Neural crest cell (in vitro differentiated cells): ENCODE measurements at regions not wholly inside any gene's neighbourhood (a gene's known extent, or its start where the extent isn't known, plus 50 kb on each side); places are given as distances from the start of the nearest gene placed in this dataset.
A peak's percentile ranks its signal among the peaks of the same experiment; 100 is the strongest.

Source experiments
- DNase-seq: peaks from one replicate; pipeline ENCODE4 v3.0.0; 2021; ENCODE audit warnings: low read depth, mixed read lengths, low spot score
- H3K27ac Mint-ChIP-seq: one replicate; pipeline ENCODE4 v1.8.0; 2021; ENCODE audit warnings: mild to moderate bottlenecking, mixed read lengths; ENCODE audit not compliant: unreplicated experiment
- H3K27me3 Mint-ChIP-seq: 2 replicates; pipeline ENCODE4 v1.8.0; 2021; ENCODE audit warnings: low read depth, mild to moderate bottlenecking, mixed read lengths
- H3K36me3 Mint-ChIP-seq: 2 replicates; pipeline ENCODE4 v1.8.0; 2021; ENCODE audit warnings: low read depth, mild to moderate bottlenecking, mixed read lengths
- H3K4me1 Mint-ChIP-seq: 2 replicates; pipeline ENCODE4 v1.8.0; 2021; ENCODE audit warnings: mixed read lengths
- H3K4me3 Mint-ChIP-seq: one replicate; pipeline ENCODE4 v1.8.0; 2021; ENCODE audit warnings: mild to moderate bottlenecking, mixed read lengths
- H3K9me3 Mint-ChIP-seq: 2 replicates; pipeline ENCODE4 v1.8.0; 2021; ENCODE audit warnings: mixed read lengths
- CTCF ChIP-seq: fragments of 200-600 bp; sonication (generic); conservative IDR thresholded peaks from 2 replicates; pipeline ENCODE4 v1.5.0; 2021; ENCODE audit warnings: antibody characterized with exemption, mild to moderate bottlenecking

- H3K36me3 Mint-ChIP-seq = no peaks in the 10 kb centered on the region
- no peak overlapping the region for H3K27ac Mint-ChIP-seq
- no peak overlapping the region for H3K4me3 Mint-ChIP-seq
- no peak for TF ChIP-seq CTCF
- no peaks in the 10 kb centered on the region for H3K27me3 Mint-ChIP-seq
- no peak for DNase-seq
- H3K4me1 Mint-ChIP-seq = peaks cover 5% of the 10 kb centered on the region
- H3K9me3 Mint-ChIP-seq = peaks cover 12% of the 10 kb centered on the region
These were observed 338.0 kb upstream of the CNTNAP5 start for GRCh38 chr2:123687064-123687463.

GRCh38 chr2:123688231-123688940 lies 336.7 kb upstream of the CNTNAP5 start:
- no peaks in the 10 kb centered on the region for H3K27me3 Mint-ChIP-seq
- H3K27ac Mint-ChIP-seq = peak overlapping the region; percentile 57
- peaks cover 11% of the 10 kb centered on the region for H3K4me1 Mint-ChIP-seq
- no peak for TF ChIP-seq CTCF
- H3K36me3 Mint-ChIP-seq = no peaks in the 10 kb centered on the region
- H3K9me3 Mint-ChIP-seq = peaks cover 12% of the 10 kb centered on the region
- DNase-seq = no peak
- no peak overlapping the region for H3K4me3 Mint-ChIP-seq

- peaks cover 4% of the 10 kb centered on the region for H3K9me3 Mint-ChIP-seq
- H3K4me1 Mint-ChIP-seq = peaks cover 11% of the 10 kb centered on the region
- no peak for DNase-seq
- no peak for TF ChIP-seq CTCF
- no peak overlapping the region for H3K4me3 Mint-ChIP-seq
- peak overlapping the region; percentile 88 for H3K27ac Mint-ChIP-seq
- no peaks in the 10 kb centered on the region for H3K27me3 Mint-ChIP-seq
- H3K36me3 Mint-ChIP-seq = no peaks in the 10 kb centered on the region
These were observed 333.0 kb upstream of the CNTNAP5 start for GRCh38 chr2:123692121-123692520.

- no peaks in the 10 kb centered on the region for H3K27me3 Mint-ChIP-seq
- H3K4me1 Mint-ChIP-seq = peaks cover 11% of the 10 kb centered on the region
- peaks cover 4% of the 10 kb centered on the region for H3K9me3 Mint-ChIP-seq
- no peak for DNase-seq
- no peak overlapping the region for H3K27ac Mint-ChIP-seq
- H3K4me3 Mint-ChIP-seq = no peak overlapping the region
- no peaks in the 10 kb centered on the region for H3K36me3 Mint-ChIP-seq
- no peak for TF ChIP-seq CTCF
These were observed 331.3 kb upstream of the CNTNAP5 start for GRCh38 chr2:123693836-123694235.

GRCh38 chr2:123695426-123695825 lies 329.7 kb upstream of the CNTNAP5 start:
- Mint-ChIP-seq H3K9me3 (peaks cover 2% of the 10 kb centered on the region), H3K36me3 (no peaks in the 10 kb centered on the region)

More at GRCh38 chr2:123695426-123695825, 329.7 kb upstream of the CNTNAP5 start:
- Mint-ChIP-seq H3K27ac (no peak overlapping the region), H3K4me3 (no peak overlapping the region), H3K4me1 (peaks cover 11% of the 10 kb centered on the region), H3K27me3 (no peaks in the 10 kb centered on the region)
- DNase-seq = no peak
- no peak for TF ChIP-seq CTCF
